GM19238 (cell line): ENCODE measurements at regions not wholly inside any gene's neighbourhood (a gene's known extent, or its start where the extent isn't known, plus 50 kb on each side); places are given as distances from the start of the nearest gene placed in this dataset.

Experiments
- DNase-seq: peaks from one replicate; pipeline ENCODE4 v3.0.0; 2011; ENCODE audit warnings: low spot score; ENCODE audit not compliant: insufficient read length

- DNase-seq: no peak
Observed at GRCh38 chr11:127193950-127194349, 193.4 kb upstream of the KIRREL3 start.

- DNase-seq: no peak
Observed at GRCh38 chr11:127191689-127192088, 191.1 kb upstream of the KIRREL3 start.

GRCh38 chr11:127191261-127191660 lies 190.7 kb upstream of the KIRREL3 start:
- DNase-seq: no peak

GRCh38 chr11:127182586-127183203 lies 182.1 kb upstream of the KIRREL3 start:
- no peak for DNase-seq

GRCh38 chr11:127157225-127157624 lies 156.7 kb upstream of the KIRREL3 start:
- DNase-seq: no peak

- DNase-seq: no peak
Observed at GRCh38 chr11:127149410-127149809, 148.8 kb upstream of the KIRREL3 start.

- DNase-seq: no peak
Observed at GRCh38 chr11:127143251-127143650, 142.7 kb upstream of the KIRREL3 start.

- no peak for DNase-seq
Observed at GRCh38 chr11:127138613-127139012, 138.0 kb upstream of the KIRREL3 start.

- no peak for DNase-seq
Observed at GRCh38 chr11:127137771-127138280, 137.3 kb upstream of the KIRREL3 start.

GRCh38 chr11:127136438-127136837 lies 135.9 kb upstream of the KIRREL3 start:
- DNase-seq: no peak

GRCh38 chr11:127135256-127135655 lies 134.7 kb upstream of the KIRREL3 start:
- DNase-seq: no peak

- DNase-seq: no peak
Observed at GRCh38 chr11:127133061-127133460, 132.5 kb upstream of the KIRREL3 start.

- no peak for DNase-seq
Observed at GRCh38 chr11:127130321-127130720, 129.8 kb upstream of the KIRREL3 start.

GRCh38 chr11:127126986-127127385 lies 126.4 kb upstream of the KIRREL3 start:
- no peak for DNase-seq

GRCh38 chr11:127119356-127119755 lies 118.8 kb upstream of the KIRREL3 start:
- no peak for DNase-seq

GRCh38 chr11:127118811-127119210 lies 118.2 kb upstream of the KIRREL3 start:
- no peak for DNase-seq

- DNase-seq: no peak
Observed at GRCh38 chr11:127117231-127117739, 116.7 kb upstream of the KIRREL3 start.

GRCh38 chr11:127115844-127116243 lies 115.3 kb upstream of the KIRREL3 start:
- no peak for DNase-seq

- DNase-seq: no peak
Observed at GRCh38 chr11:127114035-127114434, 113.5 kb upstream of the KIRREL3 start.

- DNase-seq: no peak
Observed at GRCh38 chr11:127110542-127110941, 110.0 kb upstream of the KIRREL3 start.

- DNase-seq: no peak
Observed at GRCh38 chr11:127109796-127110480, 109.4 kb upstream of the KIRREL3 start.

GRCh38 chr11:127108838-127109237 lies 108.3 kb upstream of the KIRREL3 start:
- no peak for DNase-seq

GRCh38 chr11:127106938-127107337 lies 106.4 kb upstream of the KIRREL3 start:
- no peak for DNase-seq
